Upper lobe of left lung (tissue), 4 donors: ENCODE measurements at regions not wholly inside any gene's neighbourhood (a gene's known extent, or its start where the extent isn't known, plus 50 kb on each side); places are given as distances from the start of the nearest gene placed in this dataset.

Experiments
- POLR2AphosphoS5 ChIP-seq, 2 donors: sonication (generic); formaldehyde crosslinking; IDR thresholded peaks; one replicate each; pipeline ENCODE4 v1.5.1; 2017; ENCODE audit warnings: antibody characterized with exemption in 2 of 2
- TF ChIP-seq, protein P1 (sequence below), 6 experiments: fragments of 450-650 bp in 4 of 6; fragments of 200-600 bp in 2 of 6; sonication (generic) in 2 of 6; IDR thresholded peaks; one replicate each; pipeline ENCODE4 v1.5.1; 2016 to 2019; ENCODE audit warnings: antibody characterized with exemption in 6 of 6

- TF ChIP-seq, protein P1, sequence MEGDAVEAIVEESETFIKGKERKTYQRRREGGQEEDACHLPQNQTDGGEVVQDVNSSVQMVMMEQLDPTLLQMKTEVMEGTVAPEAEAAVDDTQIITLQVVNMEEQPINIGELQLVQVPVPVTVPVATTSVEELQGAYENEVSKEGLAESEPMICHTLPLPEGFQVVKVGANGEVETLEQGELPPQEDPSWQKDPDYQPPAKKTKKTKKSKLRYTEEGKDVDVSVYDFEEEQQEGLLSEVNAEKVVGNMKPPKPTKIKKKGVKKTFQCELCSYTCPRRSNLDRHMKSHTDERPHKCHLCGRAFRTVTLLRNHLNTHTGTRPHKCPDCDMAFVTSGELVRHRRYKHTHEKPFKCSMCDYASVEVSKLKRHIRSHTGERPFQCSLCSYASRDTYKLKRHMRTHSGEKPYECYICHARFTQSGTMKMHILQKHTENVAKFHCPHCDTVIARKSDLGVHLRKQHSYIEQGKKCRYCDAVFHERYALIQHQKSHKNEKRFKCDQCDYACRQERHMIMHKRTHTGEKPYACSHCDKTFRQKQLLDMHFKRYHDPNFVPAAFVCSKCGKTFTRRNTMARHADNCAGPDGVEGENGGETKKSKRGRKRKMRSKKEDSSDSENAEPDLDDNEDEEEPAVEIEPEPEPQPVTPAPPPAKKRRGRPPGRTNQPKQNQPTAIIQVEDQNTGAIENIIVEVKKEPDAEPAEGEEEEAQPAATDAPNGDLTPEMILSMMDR (IDR thresholded peaks at IDR 0.05): no peak
- TF ChIP-seq POLR2AphosphoS5 (IDR thresholded peaks at IDR 0.05): no peak
Observed at GRCh38 chr13:99093997-99094396, 106.7 kb upstream of the UBAC2 start.
